Upper lobe of left lung (tissue), 4 donors: ENCODE measurements at regions not wholly inside any gene's neighbourhood (a gene's known extent, or its start where the extent isn't known, plus 50 kb on each side); places are given as distances from the start of the nearest gene placed in this dataset.

Experiments used
- POLR2A ChIP-seq, 4 donors: fragments of 450-650 bp; IDR thresholded peaks; one replicate each; pipeline ENCODE4 v1.5.1; 2016 to 2017; ENCODE audit warnings: antibody characterized with exemption in 4 of 4, mild to moderate bottlenecking in 2 of 4
- POLR2AphosphoS5 ChIP-seq, 2 donors: sonication (generic); formaldehyde crosslinking; IDR thresholded peaks; one replicate each; pipeline ENCODE4 v1.5.1; 2017; ENCODE audit warnings: antibody characterized with exemption in 2 of 2
- TF ChIP-seq, protein P1 (sequence below), 6 experiments: fragments of 450-650 bp in 4 of 6; fragments of 200-600 bp in 2 of 6; sonication (generic) in 2 of 6; IDR thresholded peaks; one replicate each; pipeline ENCODE4 v1.5.1; 2016 to 2019; ENCODE audit warnings: antibody characterized with exemption in 6 of 6

DNA sequence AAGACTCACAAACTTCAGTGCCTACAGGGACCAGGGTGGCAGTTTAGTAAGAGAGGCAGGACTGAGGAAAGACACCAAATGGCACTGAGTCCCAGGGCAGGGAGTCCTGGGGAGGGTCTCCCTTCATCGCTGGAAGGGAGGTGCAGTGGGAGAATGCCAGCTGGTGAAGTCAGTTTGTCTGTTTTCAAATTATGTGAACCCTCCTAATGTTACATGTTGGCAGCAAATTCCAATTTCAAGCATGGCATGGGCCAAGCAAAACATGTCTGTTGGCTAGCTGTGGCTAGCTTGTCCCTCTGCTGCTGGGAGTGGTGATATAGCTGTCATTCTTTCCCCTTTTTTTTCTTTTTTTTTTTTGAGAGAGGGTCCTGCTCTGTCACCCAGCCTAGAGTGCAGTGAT is 55.9 kb upstream of the HAAO start:
- no peak for TF ChIP-seq POLR2AphosphoS5 (IDR thresholded peaks at IDR 0.05)
- no peak for TF ChIP-seq POLR2A (IDR thresholded peaks at IDR 0.05)
- TF ChIP-seq, protein P1, sequence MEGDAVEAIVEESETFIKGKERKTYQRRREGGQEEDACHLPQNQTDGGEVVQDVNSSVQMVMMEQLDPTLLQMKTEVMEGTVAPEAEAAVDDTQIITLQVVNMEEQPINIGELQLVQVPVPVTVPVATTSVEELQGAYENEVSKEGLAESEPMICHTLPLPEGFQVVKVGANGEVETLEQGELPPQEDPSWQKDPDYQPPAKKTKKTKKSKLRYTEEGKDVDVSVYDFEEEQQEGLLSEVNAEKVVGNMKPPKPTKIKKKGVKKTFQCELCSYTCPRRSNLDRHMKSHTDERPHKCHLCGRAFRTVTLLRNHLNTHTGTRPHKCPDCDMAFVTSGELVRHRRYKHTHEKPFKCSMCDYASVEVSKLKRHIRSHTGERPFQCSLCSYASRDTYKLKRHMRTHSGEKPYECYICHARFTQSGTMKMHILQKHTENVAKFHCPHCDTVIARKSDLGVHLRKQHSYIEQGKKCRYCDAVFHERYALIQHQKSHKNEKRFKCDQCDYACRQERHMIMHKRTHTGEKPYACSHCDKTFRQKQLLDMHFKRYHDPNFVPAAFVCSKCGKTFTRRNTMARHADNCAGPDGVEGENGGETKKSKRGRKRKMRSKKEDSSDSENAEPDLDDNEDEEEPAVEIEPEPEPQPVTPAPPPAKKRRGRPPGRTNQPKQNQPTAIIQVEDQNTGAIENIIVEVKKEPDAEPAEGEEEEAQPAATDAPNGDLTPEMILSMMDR (IDR thresholded peaks at IDR 0.05) = no peak
